GM21526 (cell line): ENCODE measurements at regions not wholly inside any gene's neighbourhood (a gene's known extent, or its start where the extent isn't known, plus 50 kb on each side); places are given as distances from the start of the nearest gene placed in this dataset.

Experiments
- ATAC-seq: cut with Tn5 transposase; IDR thresholded peaks from one replicate; pipeline ENCODE4 v1.9.1; 2021; ENCODE audit warnings: moderate library complexity; ENCODE audit not compliant: unreplicated experiment, low FRiP score

DNA sequence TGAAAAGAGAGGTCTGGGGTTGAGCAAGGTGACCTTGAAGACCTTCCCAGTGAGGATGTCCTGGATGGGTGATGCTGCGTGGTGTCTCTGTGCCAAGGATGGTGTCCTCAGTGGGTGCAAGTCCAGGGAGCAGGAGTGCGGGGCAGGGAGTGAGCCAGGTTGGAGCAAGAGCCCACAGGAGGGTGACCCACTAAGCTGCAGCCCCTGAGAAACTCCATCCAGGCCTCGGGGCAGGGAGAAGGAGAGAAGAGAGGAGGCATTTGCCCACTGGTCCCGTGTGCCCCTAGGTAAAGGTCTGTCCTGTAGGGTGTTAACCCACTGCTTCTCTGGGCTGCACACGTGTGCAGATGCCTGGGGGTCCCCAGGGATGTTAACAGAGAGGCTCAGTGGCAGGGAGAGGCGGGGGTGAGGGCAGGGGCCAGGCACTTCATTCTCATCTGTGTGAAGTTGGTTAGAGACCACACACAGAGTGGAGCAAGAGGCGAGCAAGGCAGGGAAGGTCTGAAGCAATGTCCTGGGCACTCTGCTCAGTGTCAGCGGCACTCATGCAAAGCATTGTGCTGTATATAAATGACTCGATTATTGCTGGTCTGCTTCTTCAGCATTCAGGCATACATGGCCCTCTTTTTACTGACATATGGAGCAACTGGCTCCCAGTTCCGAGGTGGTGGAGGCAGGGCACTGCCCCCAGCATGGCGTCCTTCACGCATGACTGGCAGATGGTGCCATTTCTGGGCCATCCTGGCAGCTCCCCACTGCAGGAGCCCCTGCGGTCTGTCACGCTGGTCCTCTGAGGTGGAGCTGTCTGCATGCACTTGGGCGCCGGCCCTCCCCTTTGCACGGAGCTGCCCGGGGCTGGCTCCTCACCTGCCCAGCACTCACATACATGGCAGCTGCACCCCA lies 117.2 kb upstream of the HS6ST1 start:
- no peak for ATAC-seq

DNA sequence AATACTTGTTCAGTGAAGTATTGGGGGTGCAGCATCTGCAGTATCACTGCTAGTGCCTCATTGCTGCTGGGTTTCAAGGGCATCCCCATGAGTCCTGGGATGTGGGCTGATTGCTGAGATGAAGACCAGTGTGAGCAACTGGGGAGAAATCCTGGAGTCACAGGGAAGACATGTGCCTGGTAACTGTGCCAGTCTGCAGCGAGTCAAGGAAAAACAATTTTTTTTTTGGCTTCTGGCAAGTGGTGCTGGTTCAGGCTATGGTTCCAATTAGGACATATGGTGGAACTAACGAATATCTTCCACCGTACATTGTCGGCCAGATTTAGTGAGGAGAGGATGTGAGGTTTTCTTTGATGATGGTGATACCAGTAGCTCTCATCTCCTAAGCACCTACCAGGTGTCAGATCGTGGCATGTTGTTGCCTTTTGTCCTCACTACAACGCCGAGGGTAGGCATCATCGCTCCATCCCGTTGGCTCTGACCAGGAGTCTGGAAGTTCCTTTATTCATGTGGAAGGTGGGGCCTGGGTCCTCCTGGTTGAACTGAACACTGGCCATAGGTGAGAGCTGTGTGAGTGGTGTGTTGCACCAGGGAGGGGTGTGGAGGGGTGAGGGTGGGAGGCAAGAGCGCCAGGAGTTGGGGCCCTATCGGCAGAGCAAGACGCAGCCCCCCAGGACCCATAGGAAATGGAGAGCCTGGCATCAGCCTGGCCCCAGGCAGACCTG lies 118.0 kb upstream of the HS6ST1 start:
- no peak for ATAC-seq

DNA sequence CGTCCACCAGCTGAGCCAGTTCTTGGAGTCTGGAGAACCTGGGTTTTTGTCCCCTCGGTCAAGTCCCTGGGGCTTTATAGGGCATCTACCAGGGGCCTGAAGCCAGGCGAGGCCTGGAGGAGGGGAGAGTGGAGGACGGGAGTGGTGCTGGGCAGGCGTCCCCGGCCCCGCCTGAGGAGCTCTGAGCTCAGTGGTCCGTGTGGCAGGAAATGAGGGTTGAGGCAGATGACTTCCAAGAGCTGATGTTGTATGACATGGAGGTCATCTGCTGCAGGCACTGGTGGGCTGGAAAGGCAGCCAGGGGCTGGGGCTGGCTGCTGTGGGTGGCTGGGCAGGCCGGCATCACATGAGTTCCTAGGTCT lies 118.5 kb upstream of the HS6ST1 start:
- ATAC-seq = no peak

DNA sequence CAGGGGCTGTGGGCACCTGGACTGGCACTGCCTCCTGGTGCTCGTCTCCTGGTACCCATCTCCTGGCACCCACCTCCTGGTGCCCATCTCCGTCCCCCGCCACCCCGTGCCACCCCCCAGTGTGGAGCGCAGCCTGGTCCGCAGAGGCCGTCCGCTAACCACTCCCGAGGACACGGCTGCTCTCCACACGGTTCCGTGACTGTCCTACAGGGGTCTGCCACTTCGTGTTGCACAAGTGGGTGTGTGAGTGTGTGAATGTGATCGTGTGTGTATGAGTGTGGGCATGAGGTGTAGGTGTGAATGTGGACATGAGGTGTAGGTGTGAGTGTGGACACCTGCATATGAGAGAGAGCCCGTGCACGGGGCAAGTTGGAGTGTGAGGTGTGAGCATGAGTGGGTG lies 119.4 kb upstream of the HS6ST1 start:
- ATAC-seq = no peak

DNA sequence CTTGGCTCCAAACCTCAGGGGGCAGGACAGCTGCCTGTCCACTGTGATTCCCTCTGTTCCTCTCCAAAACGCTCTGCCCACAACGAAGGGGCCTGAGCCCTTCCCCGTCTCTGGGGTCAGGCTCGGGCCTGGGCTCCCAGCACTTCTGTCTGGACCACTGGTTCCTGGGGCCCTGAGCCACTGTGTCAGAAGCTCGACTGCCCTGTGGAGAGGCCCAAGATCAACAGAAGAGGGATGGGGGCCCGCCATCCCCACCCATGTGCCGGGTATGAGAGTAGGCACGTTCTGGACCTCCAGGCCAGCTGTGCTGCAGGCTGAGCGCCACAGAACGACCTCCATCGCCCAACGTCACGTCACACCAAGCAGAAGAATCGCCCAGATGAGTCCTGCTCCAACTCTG lies 119.9 kb upstream of the HS6ST1 start:
- ATAC-seq = no peak

DNA sequence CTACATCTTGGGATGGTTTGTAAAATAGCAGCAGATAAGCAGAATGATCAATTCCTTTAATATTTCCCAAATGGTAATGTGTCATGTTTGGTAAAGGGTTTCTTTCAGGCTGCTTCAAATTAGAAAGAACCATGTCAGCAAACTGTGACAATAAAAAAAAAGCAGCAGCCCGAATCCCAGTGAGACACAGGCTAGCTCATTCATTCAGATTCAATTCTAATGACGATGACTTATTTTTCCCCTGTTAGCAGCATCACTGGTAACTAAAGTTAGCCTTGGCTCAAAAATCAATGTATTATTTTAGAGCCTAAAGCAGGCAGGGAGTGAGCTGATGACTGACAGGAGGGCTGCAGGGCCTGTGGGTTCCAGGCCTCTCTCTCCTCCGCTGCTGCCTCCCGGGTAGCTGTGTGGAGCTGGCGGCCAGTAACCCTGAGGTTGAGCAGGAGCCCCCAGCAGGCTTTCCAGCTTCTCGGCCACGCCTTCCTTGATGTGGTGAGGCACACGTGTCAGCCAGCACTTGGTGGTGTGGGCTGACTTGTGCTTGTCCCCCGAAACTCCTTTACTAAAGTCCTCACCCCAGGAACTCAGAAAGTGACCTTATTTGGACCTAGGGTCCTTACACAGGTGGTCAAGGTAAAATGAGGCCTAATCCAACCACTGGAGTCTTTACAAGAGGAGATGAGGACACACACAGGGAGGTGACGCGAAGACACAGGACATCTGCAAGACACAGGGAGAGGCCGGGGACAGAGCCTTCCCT lies 120.5 kb upstream of the HS6ST1 start:
- ATAC-seq = no peak

DNA sequence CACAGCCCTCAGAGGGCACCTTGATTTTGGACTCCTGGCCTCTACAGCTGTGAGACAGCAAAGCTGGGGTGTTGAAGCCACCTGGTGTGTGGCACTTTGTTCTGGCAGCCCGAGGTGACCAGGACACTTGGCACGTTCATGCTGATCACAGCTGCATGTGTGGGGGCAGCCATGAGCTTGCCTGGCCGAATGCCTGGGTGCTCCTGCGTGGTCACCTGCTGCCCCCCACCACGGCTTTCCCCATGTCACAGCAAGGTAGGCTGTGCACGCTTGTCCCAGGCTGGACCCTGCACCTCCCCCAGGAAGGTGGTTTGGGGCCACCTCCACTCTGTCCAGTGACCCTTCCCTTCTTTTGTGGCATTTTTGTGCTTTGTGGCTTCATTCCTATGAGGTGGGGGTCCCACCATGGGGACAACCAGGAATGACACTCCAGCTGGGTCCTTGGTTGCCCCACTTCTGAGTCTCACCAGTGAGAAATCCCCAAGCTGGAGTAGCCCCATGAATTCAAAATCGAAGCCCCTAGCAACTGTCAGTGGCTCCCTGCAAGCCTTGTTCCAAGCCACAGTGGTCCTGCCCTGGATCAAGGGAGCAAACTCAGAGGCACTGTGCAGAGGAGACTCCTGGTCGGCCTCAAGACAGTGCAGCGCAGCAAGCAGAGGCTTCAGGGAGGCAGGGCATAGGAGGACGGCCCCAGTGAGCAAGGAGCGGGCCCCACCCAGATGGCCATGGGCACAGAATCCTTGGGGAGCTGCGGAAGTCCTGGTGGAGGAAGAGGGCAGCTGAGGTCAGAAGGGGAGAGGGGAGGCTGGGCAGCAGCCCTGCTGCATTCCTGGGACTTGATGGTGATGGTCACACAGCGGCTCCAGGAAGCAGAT lies 121.4 kb upstream of the HS6ST1 start:
- ATAC-seq = no peak

DNA sequence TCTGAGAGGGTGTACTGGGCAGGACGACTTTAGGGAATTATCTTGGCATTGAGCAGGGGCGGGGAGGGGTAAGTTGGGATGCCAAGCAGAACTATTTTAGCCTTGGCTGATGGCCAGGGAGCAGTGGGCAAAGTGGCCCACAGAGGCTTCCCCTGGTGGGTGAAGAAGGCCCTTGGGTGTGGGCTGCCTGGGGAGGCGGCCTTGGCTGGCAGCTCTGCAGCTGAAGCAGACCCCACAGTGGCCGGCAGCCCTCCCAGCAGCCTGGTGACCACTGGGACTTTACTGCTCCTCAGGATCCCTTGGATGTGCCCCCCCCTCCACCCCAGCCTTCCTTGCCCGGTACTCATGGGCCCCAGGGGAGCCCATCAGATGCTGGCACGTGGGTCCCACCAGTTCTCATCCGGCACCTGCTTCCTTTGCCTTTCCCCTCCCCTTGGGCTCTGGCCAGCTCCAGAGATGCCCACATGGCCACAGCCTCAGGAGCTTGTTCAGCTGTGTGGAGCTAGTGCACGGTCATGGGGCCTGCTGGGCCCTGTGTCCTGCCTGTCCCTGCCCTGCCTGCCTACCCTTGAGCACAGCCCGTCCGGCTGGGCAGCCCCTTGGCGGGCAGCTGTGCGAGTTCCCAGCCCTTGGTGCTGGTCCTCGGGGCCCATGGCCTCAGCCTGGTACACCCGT lies 122.1 kb upstream of the HS6ST1 start:
- ATAC-seq = no peak

DNA sequence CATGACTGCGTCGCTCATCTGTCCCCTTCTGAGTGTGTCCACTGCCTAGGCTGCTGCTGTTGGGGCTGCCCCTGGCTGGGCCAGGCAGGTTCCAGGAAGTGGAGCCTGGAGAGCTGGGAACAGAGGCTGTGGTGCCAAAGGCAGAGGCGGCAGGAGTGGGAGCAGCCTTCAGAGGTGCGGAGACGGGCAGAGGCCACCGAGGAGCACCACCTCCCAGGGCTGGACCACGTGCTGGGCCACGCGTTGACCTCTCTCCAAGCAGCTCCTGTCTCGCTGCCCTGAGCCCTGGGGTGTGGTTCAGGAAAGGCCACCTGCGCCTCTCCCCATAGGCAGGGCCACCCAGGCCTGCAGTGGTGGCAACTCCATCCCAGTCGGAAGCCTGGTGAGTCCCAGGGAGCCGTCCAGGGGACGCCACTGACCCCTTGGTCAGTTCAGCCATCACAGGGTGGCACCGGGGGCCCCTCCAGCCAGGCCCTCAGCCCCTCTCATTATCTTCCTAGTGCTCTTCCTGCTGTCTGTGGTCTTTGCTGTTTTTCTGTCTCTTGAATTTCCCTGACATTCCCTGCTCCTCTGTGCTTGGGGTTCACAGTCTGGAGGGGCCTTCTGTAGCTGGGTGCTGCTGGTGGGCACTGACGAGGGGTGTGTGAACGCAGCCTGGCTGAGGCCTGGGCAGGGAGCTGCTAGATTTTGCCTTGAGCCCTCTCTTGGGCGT lies 122.8 kb upstream of the HS6ST1 start:
- no peak for ATAC-seq

DNA sequence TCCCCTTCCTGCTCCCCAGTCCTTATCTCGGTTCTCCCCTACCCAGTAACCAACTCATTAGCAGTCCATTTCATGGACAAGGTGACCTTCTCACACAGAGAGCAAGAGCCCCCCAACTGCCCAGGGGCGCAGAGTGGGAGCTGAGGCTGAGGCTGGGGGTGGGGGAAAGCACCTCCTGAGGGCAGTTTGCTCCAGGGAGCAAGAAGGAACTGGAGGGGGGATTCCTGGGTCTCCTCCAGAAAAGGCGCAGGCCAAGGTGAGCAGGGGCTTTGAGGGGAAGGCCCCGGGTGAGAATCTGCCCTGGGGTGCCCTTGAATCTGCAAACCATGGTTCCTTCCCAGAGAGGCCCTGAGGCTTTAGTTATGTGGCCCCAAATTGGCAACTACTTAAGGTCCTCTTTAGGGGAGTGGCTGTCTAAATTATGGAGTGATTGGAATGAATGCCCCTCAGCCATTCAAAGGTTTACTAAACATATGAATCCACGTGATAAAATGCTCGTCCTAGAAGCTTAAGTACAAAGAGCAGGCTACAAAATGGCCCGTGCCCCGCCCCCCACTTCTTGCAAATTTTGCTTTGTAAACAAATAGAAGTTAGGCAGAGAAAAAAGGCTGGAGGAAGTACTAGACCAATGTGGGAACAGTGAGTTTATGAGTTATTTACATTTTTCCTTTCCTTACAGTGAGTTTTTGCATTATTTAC lies 123.5 kb upstream of the HS6ST1 start:
- ATAC-seq = no peak

DNA sequence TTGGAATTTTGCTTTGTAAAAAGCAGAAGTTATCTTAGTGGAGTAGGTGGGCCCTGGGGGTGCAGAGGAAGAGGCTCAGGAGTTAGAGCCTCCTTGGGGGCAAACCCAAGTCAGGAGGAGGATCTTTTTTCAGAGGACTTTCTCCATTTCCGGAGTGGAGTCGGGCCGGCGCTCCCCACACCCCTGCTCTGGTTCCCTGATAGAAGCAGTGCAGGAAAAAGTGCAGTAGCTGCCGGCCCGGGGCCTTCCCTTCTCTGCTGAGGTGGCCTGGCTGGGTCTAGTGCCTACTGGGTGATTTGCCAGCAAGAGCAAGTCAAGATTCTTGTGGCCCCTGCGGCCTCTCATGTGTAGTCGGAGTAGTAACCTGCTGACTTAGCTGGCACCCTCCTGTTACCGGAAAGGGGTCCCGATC lies 124.2 kb upstream of the HS6ST1 start:
- ATAC-seq = no peak

DNA sequence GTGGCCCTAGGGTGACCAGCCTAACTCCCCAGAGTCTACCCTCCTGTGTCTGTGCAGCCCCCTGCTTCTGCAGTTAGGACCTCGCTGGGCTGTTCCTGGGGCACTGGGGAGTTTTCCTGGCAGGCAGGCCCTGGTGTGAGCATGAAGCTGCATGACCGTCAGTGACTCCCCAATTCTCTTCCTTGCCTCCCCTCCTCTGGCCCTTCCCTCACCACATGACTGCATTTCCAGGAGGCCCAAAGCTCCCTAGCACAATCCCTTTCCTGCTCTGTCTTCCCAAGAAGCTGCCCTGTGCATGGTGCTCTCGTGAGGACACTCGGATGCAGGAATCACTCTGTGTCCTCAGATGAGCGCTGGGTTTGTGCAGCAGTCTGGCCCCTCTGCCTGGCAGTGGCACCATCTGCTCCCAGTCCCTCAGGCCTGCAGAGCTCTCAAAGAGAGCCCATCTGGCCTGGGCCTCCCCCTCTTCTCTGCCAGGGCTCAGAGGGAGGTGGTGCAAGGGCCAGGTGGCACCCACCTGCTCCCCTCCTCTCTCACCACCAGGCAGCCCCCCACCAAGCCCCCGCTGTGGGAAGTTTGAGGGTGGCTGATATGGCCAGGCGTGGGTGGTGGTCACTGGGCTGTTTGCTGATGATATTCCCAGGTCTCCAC lies 125.6 kb upstream of the HS6ST1 start:
- ATAC-seq = no peak

DNA sequence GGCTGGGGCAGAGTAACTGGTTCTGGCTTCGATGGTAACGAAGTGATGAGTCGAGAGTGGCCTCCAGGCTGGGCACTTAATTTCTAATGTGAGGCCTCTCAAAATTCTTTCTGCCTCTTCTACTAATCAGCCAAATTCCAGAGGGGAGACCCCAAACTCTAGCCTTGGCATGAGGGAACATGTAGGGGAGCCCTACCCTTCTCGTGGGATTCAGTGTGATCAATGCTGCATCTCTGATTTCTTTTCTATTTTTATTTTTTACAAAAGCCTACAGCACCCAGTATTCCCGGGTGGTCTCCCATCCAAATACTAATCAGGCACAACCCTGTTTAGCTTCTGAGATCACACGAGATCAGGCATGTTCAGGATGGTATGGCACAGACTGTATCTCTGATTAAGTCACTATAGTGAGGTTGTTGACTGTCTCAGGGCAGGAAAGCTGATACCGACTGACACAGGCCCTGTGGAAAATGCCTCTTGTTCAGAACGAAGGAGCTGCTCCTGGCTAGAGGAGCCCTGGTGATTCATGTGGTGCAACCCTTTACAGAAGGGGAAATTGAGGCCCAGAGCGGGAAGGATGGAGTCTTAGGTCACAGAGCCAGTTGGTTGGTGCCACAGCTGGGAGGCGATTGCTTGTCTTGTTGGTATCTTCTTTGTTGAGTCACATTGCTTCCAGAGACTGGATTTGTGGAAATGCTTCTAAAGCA lies 126.3 kb upstream of the HS6ST1 start:
- ATAC-seq = no peak

DNA sequence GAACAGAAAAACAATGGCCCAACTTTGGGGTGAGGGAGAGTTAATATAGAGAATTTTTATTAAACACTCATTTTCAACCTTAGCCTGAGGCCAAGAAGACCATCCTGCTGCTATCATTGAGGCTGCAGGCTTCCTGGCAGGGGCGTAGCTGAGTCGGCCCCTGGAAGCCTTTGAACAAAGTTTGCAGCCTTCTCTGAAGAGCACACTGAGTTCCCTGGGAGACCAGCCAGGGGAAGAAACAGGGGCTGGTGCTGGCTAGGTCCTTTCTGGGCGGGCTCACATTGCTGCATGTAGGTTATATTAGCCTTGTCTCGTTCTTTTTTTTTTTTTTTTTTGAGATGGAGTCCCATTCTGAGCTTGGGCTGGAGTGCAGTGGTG lies 126.8 kb upstream of the HS6ST1 start:
- no peak for ATAC-seq

DNA sequence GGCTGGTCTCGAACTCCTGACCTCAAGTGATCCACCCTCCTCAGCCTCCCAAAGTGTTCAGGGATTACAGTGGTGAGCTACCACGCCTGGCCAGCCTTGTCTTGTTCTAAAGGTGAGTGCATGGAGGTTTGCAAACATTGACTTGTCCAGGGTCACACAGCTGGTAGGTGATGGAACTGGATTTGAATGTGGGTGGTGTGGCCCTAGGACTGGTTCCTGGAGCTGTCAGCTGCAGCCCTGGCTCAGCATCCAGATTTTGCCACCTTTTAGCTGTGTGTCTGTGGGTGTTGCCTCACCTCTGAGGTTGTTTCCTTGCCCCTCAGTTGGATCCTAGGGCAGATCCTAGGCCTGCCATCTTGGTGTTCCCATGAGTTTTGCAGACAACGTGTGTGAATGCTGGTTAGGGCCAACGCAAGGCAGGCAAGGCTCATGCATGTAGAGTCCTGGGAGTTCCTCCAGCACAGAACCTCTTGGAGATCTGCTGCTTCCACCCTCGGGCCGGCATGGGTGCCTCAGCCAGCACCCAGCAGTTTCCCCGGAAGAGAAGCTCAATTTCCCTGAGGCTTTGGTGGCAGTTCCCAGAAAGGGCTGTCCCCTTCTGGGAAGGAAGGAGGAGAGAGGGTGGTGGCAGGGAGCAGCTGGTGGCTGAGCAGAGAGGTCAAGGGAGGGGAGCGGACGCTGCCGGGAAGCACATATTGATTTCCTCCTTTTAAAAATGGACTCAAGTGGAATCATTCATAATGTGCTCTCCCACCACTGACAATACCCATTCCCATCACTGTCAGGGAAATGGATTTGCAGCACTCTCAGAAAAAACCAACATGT lies 127.6 kb upstream of the HS6ST1 start:
- no peak for ATAC-seq

DNA sequence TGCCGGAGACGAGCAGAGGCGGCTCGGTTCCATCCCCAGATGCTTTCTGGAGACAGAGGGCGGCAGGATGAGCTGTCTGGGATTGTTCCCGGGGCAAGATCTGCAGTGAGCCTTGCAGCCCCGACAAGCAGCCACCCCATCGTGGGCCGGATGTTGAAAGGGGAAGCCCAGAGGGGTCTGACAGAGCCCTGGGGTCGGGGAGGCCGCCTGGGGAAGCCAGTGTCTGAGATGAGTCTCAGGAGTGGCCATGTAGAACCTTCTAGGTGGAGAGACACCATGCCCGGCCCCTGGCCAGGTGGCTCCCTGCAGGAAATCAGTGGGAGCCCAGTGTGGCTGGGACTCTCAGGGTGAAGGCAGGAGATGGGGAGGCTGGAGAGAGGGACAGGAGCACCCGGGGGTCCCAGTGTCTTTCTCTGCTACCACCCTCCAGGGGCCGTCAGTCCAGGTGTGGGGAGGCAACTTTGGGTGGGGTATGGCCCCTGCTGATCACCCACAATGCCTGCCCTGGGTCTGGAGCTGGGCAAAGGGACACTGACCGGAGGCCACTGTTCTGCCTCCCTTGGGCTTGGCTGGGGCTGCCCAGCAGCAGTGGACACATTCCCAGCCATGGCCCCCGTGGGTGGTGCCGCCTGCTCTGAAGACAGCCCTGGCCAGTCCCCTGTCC lies 128.3 kb upstream of the HS6ST1 start:
- ATAC-seq = no peak
